GM18868 (cell line): ENCODE measurements at regions not wholly inside any gene's neighbourhood (a gene's known extent, or its start where the extent isn't known, plus 50 kb on each side); places are given as distances from the start of the nearest gene placed in this dataset.
"Not testable (repeated sequence)": the region's sequence is repeated elsewhere in the genome, so short reads cannot be mapped to it uniquely, and the experiment has no call there.

Source experiments
- ATAC-seq: cut with Tn5 transposase; IDR thresholded peaks from one replicate; pipeline ENCODE4 v1.9.1; 2021; ENCODE audit warnings: mild to moderate bottlenecking, moderate library complexity; ENCODE audit not compliant: unreplicated experiment

DNA sequence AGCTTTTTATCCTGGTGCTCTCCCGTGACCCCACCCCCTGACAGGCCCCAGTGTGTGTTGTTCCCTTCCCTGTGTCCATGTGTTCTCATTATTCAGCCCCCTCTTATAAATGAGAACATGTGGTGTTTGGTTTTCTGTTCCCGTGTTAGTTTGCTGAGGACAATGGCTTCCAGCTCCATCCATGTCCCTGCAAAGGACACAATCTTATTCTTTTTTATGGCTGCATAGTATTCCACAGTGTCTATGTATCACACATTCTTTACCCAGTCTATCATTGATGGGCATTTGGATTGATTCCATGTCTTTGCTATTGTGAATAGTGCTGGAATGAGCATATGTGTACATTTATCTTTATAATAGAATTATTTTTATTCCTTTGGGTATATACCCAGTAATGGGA, 360.5 kb downstream of the GATA3 start:
- ATAC-seq = not testable (repeated sequence)

DNA sequence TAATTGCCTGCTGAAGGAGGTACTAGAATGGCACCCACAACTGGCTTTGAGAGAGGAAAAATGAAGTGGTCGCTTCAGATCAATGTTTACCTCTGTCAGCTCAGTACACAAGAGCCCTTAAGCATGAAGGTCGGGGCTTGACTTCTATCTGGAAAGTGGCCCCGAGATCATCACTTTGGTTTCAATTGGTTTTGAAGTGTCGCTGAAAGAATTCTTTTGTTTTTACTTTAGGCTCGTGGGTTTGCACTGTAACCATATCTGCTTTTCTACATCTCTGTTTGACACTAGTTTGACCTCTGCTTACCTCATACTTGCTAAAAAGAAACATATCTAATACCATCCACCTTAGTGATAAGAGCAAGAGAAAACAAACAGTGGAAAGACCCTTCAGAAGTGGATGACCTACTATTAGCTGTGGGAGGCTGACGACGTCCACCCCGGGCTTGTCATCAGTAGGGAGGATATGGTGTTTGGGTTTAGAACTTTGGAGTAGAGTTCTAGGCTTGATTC, 361.8 kb downstream of the GATA3 start:
- peak; percentile 92 for ATAC-seq

GRCh38 chr10:8416760-8417159, 362.3 kb downstream of the GATA3 start:
- ATAC-seq = peak; percentile 29

DNA sequence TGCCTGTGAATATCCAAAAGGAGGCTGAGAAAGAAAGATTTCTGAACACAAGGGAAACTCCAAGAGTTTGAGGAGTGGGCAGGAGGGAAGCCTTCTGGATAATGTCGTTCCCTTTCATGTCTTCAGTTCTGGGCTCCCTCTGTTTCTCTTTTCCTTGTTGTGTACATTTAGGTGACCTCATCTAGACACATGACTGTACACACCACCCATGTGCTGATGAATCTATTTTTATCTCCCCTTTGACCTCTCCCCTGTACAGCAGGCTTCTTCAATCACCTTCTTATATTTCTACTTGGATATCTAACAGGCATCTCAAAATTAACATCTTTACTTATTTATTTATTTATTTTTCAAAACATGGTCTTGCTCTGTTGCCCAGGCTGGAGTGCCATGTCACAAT, 363.1 kb downstream of the GATA3 start:
- ATAC-seq = no peak

DNA sequence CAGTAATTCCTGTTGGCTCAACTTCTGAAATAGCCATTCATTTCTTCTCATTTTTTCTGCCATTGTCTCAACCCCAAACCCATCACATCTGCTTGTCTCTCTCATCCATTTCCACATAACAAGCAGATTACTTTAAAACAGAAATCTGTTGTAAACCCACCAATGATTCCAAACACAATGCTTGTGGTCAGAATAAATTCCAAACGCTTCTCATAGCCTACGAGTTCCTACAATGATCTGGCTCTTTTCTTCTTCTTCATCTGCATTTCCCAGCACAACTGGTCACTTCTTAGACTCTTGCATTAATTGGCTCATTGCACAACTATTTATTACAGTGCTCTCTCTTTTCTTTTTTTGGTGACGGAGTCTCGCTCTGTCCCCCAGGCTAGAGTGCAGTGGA, 364.1 kb downstream of the GATA3 start:
- ATAC-seq = no peak

DNA sequence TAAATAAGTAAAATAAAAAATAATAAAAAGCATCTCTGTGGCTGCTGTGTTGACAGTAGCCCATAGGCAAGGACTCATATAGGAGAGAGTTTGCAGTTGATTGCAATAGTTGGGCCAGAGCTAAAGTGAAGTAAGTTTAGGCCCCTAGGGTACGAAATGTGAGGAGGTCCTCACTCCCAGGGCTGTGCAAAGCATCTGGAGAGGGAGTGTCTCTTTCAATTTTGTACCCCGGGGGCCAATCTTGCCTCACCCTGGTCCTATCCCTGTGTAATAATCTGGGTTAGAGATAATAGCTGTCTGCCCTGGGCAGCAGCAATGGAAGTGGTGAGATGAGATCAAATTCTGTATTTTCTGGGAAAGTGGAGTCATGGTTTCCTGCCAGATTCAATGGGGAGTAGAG, 365.7 kb downstream of the GATA3 start:
- ATAC-seq = no peak

DNA sequence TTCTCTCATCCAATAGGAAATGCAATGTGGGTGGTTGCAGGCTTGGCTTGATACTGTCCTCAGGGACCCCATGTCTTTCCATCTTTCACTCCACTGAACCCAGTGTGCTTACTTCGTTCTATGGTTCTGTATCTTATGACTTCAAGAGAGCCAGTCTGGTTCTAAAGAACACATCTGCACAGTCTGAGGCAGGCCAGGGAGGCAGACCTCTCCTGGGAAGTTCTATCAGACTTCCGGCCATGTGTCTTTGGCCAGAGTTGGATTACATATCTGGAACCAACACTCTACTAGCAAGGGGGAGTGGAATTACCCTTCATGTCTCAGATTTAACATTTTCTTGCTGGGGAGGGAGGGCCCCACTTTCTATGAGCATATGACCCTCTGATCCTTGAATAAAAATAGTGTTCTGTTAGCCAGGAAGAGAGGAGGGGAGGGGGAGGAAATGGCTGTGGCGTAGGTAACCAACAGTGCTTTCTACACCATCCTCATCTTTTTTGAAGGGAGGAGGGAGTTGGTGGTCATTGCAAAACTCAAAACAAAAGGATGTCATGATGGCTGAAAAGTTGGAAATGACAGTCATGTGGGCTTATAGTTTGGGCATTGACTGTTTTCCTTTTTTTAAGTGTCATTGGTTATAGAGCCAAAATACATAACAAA, 370.2 kb downstream of the GATA3 start:
- ATAC-seq = no peak

- ATAC-seq = no peak
These were observed 374.2 kb downstream of the GATA3 start for GRCh38 chr10:8428654-8429053.

DNA sequence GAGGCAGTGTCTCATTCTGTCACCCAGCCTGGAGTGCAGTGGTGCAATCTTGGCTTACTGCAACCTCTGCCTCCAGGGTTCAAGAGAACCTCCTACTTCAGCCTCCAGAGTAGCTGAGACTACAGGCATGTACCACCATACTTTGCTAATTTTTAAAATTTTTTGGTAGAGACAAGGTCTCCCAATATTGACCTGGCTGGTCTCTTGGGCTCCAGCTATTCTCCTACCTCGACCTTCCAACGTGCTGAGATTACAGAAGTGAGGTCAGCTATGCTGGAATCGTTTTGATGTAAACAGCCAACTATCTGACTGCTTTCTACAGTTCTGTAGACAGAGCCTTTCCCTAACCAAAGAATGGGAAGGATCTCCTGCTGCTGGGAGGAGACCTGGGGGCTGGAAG, 375.8 kb downstream of the GATA3 start:
- no peak for ATAC-seq

DNA sequence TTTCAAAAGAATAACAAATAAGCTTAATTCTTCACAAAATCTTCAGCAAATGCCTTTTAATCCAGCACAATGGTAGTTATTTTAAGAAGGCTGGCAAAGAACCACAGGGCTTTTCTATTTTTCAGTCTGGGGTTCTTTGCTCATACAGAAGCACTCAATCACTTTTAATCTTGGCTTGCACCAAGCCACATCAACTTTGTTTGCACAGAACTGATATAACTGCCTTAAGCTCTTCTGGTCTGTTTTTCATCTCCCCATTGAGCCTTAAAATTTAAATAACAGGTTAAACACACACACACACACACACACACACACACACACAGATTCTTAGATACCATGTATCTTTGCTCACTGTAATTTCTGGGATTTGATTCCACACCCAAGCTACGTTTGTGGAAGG, 377.0 kb downstream of the GATA3 start:
- no peak for ATAC-seq

- ATAC-seq = no peak
These were observed 380.9 kb downstream of the GATA3 start for GRCh38 chr10:8435186-8436055.

DNA sequence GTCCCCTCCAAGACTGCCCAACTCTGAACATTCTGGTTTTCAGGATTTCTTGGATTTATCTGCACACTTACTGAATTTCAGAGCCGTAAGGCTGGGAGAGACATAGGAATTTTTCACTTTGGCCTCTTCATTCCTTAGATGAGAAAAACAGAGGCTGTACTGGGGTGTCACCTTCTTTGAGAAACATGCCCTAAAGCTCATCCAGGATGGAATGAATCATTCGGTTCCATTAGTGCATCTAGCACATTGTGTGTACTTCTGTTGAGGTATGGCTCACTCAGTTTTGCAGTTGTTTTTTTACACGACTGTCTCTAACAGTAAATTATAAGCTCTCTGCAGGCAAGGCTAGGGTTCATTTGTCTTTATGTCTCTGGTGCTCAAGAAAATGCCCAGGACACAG, 383.4 kb downstream of the GATA3 start:
- ATAC-seq = no peak

DNA sequence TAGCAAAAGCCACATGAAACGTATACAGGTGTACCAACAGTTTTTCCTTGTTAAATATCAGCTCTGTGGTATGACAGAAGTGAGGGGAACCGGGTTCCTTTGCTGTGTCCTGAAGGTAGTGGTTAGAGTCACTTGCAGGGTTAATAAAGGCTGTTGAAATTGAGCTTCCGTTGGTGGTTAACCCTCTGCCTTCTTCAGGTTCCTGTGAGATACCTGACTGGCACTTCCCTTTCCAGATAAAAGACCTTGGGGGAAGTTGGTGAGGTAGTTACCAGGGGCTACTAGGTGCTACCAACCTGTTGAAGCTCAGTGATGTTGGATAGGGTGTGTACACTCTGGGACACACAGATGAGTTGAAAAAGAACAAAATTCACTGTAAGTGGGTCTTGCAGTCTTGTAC, 384.1 kb downstream of the GATA3 start:
- ATAC-seq = peak; percentile 45

- ATAC-seq = no peak
These were observed 384.6 kb downstream of the GATA3 start for GRCh38 chr10:8439040-8439439.

GRCh38 chr10:8444630-8445029, 390.1 kb downstream of the GATA3 start:
- peak; percentile 90 for ATAC-seq

- ATAC-seq = no peak
These were observed 390.9 kb downstream of the GATA3 start for GRCh38 chr10:8445353-8445752.

DNA sequence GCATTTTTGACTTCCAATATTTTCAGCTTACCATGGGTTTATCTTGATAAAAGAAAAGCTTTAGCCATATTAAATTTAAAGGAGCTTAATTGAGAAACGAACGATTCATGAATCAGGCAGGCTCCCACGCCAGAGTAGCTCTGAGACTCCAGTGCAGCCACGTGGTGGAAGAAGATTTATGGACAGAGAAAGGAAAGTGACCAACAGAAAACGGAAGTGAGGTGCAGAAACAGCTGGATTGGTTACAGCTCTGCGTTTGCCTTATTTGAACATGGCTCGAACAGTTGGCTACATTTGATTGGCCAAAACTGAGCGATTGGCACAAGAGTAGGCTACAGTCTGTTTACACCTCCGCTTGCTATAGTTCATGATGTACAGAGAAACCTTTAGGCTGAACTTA, 395.4 kb downstream of the GATA3 start:
- ATAC-seq = no peak

- no peak for ATAC-seq
These were observed 399.1 kb downstream of the GATA3 start for GRCh38 chr10:8453587-8453986.

DNA sequence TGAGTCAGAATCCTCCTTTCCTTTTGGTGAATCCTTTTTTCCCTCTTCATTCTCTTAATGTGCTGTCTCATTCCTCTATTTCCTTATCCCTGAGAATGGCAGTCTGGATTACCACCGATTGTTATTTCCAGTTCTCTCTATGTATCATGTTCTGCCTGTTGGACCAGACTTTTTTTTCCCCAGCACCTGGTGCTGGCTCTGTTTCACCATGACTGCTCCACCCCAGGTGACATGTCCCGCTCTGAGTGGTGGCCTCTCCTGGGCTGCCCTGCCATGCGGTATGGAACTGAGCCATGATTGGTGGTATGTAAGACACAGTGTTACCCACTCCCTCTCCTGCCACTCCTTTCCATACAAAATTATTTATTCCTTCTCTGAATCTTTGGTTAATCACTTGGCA, 399.9 kb downstream of the GATA3 start:
- ATAC-seq = no peak

DNA sequence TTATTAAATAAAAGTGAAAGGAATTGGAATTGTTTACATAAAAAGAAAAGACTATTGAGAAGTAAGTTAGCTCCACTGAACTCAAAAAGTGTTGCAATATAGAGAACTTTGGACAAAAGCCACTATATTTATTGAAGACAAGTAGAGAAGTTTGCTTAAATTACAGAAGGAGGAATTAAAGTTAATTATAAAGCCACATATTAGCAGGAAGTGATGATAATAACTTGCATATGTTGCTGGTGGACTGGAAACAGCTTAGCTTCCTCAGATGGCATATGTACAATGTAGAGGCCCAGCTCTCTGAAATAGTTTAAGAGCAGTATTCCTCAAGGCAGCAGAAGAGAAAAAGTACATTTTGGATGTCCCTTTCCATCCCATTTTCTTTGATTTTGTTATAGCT, 400.7 kb downstream of the GATA3 start:
- ATAC-seq = no peak

GRCh38 chr10:8456386-8456785, 401.9 kb downstream of the GATA3 start:
- ATAC-seq = no peak

DNA sequence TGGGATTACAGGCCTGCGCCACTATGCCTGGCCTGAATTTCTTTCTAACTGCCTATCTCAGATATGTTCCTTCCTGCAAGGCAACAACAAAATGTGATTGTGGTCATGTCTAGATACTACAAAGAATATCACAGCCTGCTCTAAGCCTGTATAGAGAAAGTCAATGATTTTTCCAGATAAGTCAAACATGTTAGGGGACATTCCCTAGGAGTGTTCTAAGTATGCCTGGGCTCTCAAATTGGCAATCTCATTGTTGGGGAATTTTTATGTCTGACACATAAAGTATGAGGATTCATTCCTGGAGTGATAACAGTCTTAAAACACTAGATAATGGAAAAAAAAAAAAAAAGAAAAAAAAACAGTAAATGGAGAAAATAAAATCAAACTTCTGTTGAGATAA, 406.1 kb downstream of the GATA3 start:
- ATAC-seq = no peak
